ENCODE measurements at regions not wholly inside any gene's neighbourhood (a gene's known extent, or its start where the extent isn't known, plus 50 kb on each side); places are given as distances from the start of the nearest gene placed in this dataset.

DNA sequence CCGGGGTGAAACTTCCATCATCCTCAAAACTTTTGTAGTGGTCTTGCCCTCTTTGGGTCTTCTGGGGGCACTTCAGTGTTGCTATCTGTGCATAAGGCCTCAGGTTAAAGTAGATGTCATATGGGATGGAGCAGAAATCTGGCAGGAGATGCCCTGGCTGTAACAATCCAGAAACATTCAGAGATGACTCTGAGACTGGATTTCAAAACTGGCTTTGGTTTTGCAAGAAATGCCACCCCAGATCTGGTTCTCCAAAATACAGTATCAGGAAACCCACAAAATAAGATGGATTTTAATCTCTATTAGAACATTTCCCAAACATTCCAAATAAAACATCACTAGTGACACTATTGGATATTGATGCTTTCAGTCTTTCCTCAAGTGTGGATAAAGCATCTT is 191.5 kb downstream of the REEP3 start:
- H3K4me3 ChIP-seq (ENCODE audit: low read length) = no peak overlapping the region
- TF ChIP-seq EZH2 (optimal IDR thresholded peaks at IDR 0.05; ENCODE audit: low read depth, low read length) (no peak), EZH2phosphoT487 (IDR thresholded peaks at IDR 0.05; ENCODE audit: low read length) (no peak)
- TF ChIP-seq, protein P1, sequence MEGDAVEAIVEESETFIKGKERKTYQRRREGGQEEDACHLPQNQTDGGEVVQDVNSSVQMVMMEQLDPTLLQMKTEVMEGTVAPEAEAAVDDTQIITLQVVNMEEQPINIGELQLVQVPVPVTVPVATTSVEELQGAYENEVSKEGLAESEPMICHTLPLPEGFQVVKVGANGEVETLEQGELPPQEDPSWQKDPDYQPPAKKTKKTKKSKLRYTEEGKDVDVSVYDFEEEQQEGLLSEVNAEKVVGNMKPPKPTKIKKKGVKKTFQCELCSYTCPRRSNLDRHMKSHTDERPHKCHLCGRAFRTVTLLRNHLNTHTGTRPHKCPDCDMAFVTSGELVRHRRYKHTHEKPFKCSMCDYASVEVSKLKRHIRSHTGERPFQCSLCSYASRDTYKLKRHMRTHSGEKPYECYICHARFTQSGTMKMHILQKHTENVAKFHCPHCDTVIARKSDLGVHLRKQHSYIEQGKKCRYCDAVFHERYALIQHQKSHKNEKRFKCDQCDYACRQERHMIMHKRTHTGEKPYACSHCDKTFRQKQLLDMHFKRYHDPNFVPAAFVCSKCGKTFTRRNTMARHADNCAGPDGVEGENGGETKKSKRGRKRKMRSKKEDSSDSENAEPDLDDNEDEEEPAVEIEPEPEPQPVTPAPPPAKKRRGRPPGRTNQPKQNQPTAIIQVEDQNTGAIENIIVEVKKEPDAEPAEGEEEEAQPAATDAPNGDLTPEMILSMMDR (IDR thresholded peaks at IDR 0.05; ENCODE audit: low read length) = no peak
- H3K4me1 ChIP-seq (ENCODE audit: low read length) = no peaks in the 10 kb centered on the region
- no peak for DNase-seq
- H3K36me3 ChIP-seq (replicated peaks; ENCODE audit: insufficient read depth, low read length) = no peaks in the 10 kb centered on the region
- H3K9me2 ChIP-seq (replicated peaks; ENCODE audit: insufficient read depth, low read length) = no peaks in the 10 kb centered on the region
- H3F3A ChIP-seq (ENCODE audit: insufficient read depth, low read length) = no peaks in the 10 kb centered on the region
- H3K9ac ChIP-seq (ENCODE audit: low read length) = no peak overlapping the region
- no peaks in the 10 kb centered on the region for H3K79me2 ChIP-seq (ENCODE audit: low read length)
- no peaks in the 10 kb centered on the region for H3K9me3 ChIP-seq (replicated peaks; ENCODE audit: insufficient read depth, low read length)
- H2AFZ ChIP-seq (ENCODE audit: low read length) = no peak overlapping the region
- no peak overlapping the region for H3K27ac ChIP-seq (ENCODE audit: low read length)
- no peak overlapping the region for H3K4me2 ChIP-seq (ENCODE audit: low read depth, low read length)
- H3K27me3 ChIP-seq (replicated peaks; ENCODE audit: insufficient read depth, low read length) = no peaks in the 10 kb centered on the region
- no peaks in the 10 kb centered on the region for H4K20me1 ChIP-seq (ENCODE audit: insufficient read depth, low read length)

DNA sequence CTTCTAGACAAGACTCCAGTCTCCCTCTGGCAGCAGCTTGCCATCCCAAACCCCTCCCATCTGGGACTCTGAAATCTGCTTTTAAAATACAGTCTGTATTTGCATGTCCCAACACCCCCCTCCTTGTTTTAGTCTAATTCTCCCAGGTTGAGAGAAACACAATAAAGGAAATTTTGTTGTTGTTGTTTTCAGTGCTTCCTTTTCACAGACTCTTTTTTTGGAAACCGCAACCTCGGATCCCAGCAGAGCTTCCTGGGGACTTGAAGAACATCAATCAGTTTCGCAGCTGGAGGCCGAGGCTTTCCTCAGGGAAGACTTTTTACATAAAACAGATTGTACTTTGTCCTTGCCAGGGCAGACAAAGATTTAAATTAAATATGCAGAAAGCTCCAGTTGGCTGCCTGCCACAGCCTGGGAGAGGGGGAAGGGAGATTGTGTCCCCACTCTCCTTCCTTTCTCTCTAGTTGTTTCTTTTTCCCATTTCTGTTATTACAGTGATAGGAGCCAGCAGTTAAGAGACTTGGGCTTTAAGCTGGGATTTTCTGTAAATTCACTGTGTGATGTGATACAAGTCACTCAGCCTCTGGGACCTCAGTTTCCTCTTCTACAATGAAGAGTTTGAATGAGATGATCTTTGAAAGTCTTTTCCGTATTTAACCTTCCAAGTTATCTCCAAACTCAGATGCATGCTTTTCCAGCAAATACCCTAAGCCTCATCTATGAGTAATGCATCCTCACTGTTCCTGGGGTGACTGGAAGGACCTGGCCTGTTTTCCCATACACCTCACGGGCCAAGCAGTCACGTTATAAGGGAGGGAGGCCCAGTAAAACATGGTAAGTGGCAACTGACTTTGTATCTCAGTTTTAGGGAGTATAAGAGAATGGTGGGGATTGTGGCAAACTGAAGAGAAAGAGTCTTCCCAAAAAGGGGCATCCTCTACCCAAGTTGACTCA is 192.3 kb downstream of the REEP3 start:
- Histone ChIP-seq H3K9me2 (replicated peaks; ENCODE audit: insufficient read depth, low read length) (no peaks in the 10 kb centered on the region), H3K9ac (ENCODE audit: low read length) (no peak overlapping the region), H3K4me3 (ENCODE audit: low read length) (no peak overlapping the region), H3K4me1 (ENCODE audit: low read length) (no peaks in the 10 kb centered on the region), H3K27ac (ENCODE audit: low read length) (no peak overlapping the region), H3K36me3 (replicated peaks; ENCODE audit: insufficient read depth, low read length) (no peaks in the 10 kb centered on the region), H3K79me2 (ENCODE audit: low read length) (no peaks in the 10 kb centered on the region), H3K27me3 (replicated peaks; ENCODE audit: insufficient read depth, low read length) (no peaks in the 10 kb centered on the region), H4K20me1 (ENCODE audit: insufficient read depth, low read length) (no peaks in the 10 kb centered on the region), H2AFZ (ENCODE audit: low read length) (no peak overlapping the region), H3K4me2 (ENCODE audit: low read depth, low read length) (no peak overlapping the region), H3F3A (ENCODE audit: insufficient read depth, low read length) (no peaks in the 10 kb centered on the region), H3K9me3 (replicated peaks; ENCODE audit: insufficient read depth, low read length) (no peaks in the 10 kb centered on the region)
- TF ChIP-seq, protein P1 (IDR thresholded peaks at IDR 0.05; ENCODE audit: low read length) = no peak
- TF ChIP-seq EZH2phosphoT487 (IDR thresholded peaks at IDR 0.05; ENCODE audit: low read length) (no peak), EZH2 (optimal IDR thresholded peaks at IDR 0.05; ENCODE audit: low read depth, low read length) (no peak)
- no peak for DNase-seq

DNA sequence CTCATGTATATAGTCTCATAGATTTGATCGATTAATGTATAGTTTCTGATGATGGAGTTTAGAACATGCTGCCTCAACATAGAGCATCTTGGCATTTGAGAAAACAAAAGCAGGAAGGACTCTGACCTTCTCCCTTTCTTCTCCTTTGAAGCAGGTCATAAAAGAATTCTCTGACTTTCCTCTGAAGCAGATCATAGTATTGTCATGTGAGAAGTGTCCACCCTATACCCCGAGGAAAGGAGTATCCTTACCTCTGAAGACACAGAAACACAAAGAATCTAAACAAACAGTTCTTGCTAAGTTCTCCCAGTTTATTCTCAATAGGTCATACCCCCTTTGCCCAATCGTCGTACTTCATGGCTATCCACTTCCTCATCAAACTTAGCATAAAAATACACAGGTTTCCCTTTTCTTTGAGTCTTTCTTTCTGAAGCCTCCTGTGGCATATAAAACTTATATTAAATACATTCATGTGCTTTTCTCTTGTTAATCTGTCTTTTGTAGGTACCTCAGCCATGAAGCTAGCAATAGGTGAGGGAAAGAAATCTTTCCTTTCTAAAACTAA is 194.9 kb downstream of the REEP3 start:
- H3K27ac ChIP-seq (ENCODE audit: low read length) = no peak overlapping the region
- H4K20me1 ChIP-seq (ENCODE audit: insufficient read depth, low read length) = no peaks in the 10 kb centered on the region
- H3K4me1 ChIP-seq (ENCODE audit: low read length) = no peaks in the 10 kb centered on the region
- no peak overlapping the region for H3K4me3 ChIP-seq (ENCODE audit: low read length)
- no peaks in the 10 kb centered on the region for H3K79me2 ChIP-seq (ENCODE audit: low read length)
- no peak overlapping the region for H3K4me2 ChIP-seq (ENCODE audit: low read depth, low read length)
- no peak overlapping the region for H3K9ac ChIP-seq (ENCODE audit: low read length)
- TF ChIP-seq EZH2 (optimal IDR thresholded peaks at IDR 0.05; ENCODE audit: low read depth, low read length) = no peak
- TF ChIP-seq, protein P1 (IDR thresholded peaks at IDR 0.05; ENCODE audit: low read length) = no peak
- no peak for TF ChIP-seq EZH2phosphoT487 (IDR thresholded peaks at IDR 0.05; ENCODE audit: low read length)
- no peaks in the 10 kb centered on the region for H3K9me3 ChIP-seq (replicated peaks; ENCODE audit: insufficient read depth, low read length)
- DNase-seq = no peak
- H2AFZ ChIP-seq (ENCODE audit: low read length) = no peak overlapping the region
- no peaks in the 10 kb centered on the region for H3F3A ChIP-seq (ENCODE audit: insufficient read depth, low read length)
- no peaks in the 10 kb centered on the region for H3K36me3 ChIP-seq (replicated peaks; ENCODE audit: insufficient read depth, low read length)
- no peaks in the 10 kb centered on the region for H3K27me3 ChIP-seq (replicated peaks; ENCODE audit: insufficient read depth, low read length)
- no peaks in the 10 kb centered on the region for H3K9me2 ChIP-seq (replicated peaks; ENCODE audit: insufficient read depth, low read length)

Measured in MM.1S (cell line).